HG03095 (cell line): ENCODE measurements at regions not wholly inside any gene's neighbourhood (a gene's known extent, or its start where the extent isn't known, plus 50 kb on each side); places are given as distances from the start of the nearest gene placed in this dataset.

Experiments
- ATAC-seq: cut with Tn5 transposase; IDR thresholded peaks from one replicate; pipeline ENCODE4 v1.9.1; 2021; ENCODE audit warnings: moderate library complexity; ENCODE audit not compliant: unreplicated experiment

DNA sequence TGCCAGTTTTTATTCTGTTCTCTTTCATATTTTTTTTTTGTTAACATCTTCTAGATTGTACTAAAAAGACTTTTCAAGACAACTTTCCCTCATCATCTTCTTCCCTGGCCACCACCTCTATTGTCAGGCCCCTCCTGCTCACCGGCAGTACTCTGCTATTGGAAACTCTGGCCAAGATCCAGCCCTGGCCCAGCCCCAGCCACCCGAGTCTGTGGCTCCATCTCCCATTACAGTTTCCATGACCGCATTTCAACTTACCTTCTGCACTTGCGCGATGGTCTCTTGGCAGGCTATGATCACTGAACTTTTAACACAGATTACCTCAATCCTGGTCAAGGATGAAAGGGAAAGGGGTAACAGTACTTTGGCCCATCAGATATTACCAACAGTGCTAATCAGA, 137.7 kb upstream of the POM121L12 start:
- ATAC-seq, result no peak

DNA sequence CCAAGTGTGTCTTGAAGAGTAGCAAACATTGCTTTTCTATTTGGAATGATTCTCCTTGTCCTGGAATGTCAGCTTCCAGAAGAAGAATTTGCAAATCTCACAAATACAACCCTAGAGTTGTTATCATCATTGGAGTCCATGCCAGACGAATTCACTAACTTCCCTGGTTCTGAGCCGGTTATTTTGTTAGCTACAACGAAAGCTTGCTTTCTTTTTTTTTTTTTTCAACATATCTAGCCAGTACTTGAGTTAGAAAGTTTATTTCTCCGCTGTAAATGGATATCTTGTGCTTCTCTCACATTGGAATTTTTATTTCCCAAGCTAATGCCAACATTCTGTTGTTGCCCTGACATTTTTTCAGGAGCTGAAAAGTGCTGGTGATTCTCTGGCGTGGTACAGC, 138.1 kb upstream of the POM121L12 start:
- no peak for ATAC-seq

DNA sequence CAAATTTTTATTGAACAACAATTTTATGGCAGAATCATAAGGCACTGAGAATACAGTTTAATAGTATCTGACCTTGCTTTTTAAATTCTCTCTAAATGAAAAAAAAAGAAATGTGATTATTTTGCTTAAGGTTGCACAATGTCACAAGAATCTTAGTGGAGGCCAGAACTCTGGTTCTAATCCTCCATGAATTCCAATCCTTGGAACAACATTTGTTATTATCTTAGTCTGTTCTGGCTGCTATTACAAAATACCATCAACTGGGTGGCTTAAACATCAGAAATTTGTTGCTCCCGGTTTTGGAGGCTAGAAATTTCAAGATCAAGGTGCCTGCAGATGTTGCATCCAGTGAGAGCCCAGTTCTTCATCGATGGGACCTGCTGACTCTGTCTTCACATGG, 158.2 kb upstream of the POM121L12 start:
- no peak for ATAC-seq

DNA sequence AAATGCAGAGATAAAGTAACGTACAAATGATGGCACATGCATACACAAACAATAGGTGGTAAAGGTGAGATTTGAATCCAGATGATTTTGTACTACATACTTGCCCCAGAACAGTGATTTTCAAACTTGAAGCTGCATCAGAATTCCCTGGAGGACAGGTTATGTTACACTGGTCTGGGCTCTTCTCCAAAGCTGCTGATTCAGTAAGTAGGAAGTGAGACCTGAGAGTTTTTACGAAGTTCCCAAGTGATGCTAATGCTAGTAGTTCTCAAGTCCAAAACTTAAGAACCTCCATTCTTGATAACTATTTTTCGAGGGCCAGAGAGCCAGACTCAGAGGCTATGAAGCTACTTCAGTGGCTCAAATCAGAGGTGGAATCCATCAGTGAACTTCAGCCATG, 159.0 kb upstream of the POM121L12 start:
- ATAC-seq, result no peak

DNA sequence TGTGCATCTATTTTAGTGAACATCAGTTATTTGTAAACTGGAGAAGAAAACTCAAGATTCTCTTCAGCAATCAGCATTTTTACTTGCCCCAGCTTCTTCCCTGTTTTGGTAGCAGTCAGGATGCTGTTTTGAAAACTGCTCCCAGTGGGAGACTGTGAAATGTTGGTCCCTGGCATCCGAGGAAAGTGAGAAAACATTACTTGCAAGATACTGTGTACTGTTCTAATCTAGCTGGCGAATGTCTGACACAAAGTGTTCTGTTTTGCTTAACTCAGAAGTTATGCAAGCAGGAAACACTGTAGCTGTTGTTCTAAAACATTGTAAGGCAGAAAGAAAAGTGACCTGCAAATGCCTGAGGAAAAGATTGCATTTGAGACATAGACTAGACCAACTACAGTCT, 171.8 kb upstream of the POM121L12 start:
- no peak for ATAC-seq

- no peak for ATAC-seq
Observed at GRCh38 chr7:52862321-52862720, 173.1 kb upstream of the POM121L12 start.

DNA sequence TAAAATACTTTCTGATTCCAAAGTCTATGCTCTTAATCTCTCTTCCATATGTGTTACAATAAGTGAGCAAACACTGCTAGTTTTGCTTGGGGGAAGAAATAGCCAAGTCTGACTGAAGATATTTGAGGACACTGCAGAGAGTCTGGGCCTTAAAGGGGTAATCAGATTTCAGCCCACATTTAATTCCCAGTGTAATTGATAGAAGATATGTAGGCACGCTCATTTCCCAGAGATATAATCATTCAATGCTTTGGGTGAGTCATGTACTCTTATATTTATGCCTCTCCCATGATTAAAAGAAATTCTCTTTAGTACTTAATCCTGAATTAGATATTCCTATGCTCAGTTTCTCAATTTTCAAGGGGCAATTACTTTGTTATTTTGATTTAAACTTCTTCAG, 178.1 kb upstream of the POM121L12 start:
- no peak for ATAC-seq

GRCh38 chr7:52854681-52855080, 180.8 kb upstream of the POM121L12 start:
- ATAC-seq, result no peak

DNA sequence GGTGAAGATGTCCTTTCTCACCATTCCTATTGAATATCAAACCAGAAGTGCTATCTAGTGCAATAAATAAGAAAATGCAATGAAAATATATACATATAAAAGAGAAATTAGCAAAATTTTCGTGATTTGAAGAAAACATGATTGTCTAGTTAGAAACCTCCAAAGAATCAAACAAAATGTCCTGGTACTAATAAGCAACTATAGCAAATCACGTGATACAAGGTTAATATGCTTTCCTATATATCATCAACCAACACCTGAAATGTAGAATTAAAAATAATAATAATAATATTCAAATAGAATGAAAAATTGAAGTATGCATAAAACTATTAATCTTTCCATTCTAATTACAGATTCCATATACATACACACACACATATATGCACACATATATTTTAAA, 183.9 kb upstream of the POM121L12 start:
- ATAC-seq, result no peak

DNA sequence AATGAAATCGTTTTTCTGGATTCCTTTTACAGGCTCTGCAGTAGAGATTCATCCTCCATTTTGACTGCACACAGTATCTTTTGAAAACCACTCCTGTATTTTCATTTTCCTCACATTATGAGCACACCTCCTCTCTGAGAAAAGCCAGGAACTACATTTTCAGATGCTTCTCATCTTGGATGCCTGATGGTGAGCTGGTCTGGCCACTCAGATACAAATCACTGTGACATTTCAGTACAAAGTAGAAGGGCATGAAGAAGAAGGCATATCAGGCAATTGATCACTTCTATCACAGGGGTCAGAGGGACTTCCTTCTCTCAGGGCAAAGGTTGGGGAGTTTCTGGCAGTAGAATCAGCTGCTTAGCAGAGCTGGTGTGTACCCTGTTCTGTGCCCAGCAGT, 192.0 kb upstream of the POM121L12 start:
- ATAC-seq, result no peak

DNA sequence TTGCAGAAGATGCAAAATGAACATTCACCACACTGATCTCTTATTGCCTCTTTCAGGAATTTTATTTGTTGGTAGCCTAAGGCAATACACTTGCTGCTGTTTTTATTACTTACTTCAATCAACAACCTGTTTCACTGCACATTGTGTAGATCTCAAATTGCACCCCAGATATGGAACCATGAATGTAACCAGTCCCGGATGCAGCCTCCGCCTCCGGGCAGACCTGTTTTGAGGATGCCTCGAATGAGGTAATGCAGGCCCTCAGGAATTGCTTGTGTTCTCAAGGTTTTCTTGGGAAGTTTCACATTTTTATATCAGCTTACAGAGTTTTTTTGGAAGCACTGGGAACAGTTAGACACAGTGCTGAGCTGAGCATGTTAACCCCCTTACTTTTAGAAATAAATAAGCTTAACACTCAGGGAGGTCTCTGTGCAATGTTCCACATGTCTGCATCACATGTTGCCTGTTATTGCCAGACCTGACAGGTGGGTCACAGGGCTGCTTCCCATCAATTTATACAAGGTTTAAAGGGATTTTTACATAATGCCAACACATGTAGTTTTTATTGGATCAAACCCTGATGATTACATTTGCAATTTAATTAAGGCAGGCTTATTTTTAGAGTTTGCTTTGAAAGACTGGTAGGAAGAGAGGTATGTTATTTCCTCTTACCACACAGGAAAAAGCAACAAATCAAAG, 193.1 kb upstream of the POM121L12 start:
- no peak for ATAC-seq

GRCh38 chr7:52838981-52839411, 196.4 kb upstream of the POM121L12 start:
- ATAC-seq, result no peak

- no peak for ATAC-seq
Observed at GRCh38 chr7:52831321-52831720, 204.1 kb upstream of the POM121L12 start.

- ATAC-seq, result no peak
Observed at GRCh38 chr7:52830801-52831200, 204.6 kb upstream of the POM121L12 start.

DNA sequence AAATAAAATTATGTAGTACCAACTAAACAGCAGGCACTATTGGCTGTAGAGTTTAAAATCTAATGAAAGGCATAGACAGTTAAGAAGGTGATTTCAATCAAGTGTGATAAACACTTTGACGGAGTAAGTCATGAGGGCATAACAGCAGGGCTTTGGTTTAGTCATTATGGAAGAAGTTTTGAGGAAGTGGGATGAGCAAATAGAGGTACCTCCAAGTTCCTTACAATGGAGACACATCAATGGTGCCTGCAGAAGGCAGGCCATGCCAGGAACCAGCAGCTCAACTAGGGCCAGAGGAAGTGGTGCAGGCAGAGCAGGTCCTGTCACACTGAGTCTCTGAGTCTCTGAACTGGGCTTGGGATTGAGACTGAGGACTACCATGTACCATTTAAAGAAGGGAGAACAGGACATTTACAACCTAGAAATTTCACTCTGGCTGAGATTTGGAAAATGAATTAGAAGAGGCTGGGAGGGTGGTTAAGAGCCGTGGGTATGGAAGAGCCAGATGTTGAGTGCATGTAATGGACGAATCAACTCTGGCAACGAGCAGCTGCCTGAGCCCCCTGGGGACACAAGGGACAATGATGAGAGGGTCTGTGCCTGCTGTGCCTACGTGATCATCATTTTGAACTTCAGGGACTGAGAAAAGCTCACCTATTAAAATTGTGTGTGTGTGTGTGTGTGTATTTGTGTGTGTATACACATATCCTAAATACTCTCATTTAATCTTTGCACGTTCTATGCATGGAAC, 208.7 kb upstream of the POM121L12 start:
- no peak for ATAC-seq

GRCh38 chr7:52825611-52826010, 209.8 kb upstream of the POM121L12 start:
- ATAC-seq, result no peak

DNA sequence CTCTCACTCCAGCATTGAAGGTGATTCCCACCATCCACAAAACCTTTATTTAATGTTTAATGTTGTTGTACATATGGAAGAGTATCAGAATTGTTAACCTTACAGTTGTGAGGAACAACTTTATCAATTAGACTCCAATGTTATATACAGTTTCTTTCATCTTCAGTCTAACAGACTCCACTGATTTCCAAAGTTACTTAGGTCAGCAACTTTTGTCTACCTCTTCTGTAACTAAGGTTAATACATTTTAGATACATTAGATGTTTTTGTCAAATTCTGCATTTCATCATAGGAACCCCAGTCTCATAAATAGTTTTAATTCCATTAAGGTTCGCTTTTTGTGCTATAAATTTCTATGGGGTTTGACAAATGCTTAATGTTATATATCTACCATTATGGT, 223.9 kb upstream of the POM121L12 start:
- no peak for ATAC-seq

- no peak for ATAC-seq
Observed at GRCh38 chr7:52799817-52800216, 235.6 kb upstream of the POM121L12 start.

GRCh38 chr7:52797801-52798200, 237.6 kb upstream of the POM121L12 start:
- ATAC-seq, result no peak

DNA sequence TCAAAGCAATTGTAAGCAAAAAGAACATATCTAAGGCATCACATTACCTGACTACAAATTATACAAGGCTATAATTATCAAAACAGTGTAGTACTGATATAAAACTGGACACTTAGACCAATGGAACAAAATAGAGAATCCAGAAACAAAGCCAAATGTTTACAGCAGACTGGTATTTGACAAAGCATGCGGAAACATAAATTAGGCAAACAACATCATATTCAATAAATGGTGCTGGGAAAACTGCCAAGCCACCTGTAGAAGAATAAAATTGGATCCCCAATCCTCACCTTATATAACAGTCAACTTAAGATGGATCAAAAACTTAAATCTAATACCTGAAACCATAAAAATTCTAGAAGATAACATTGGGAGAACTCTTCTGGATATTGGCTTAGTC, 240.8 kb upstream of the POM121L12 start:
- ATAC-seq, result no peak

GRCh38 chr7:52791176-52791700, 244.2 kb upstream of the POM121L12 start:
- no peak for ATAC-seq

DNA sequence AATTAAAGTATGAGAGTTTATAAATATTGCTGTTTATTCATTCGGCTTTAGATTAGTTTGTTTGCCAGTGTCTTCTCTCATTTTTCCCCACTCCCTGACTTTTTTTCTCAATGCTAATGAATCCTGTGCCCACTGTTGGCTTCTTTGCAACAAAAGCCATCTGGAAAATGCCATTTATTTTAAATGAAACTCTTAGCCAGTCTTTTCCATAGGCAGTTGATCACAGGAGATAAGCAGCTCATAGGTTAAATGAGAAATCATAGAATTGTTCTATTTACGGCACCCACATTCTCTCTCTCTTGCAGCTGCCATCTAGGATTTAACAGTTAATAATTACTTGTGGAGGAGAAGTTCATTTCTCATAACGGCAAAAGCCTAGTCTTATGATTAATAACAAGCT, 249.3 kb upstream of the POM121L12 start:
- ATAC-seq, result no peak
